Mammary epithelial cell (primary cell): ENCODE measurements at regions not wholly inside any gene's neighbourhood (a gene's known extent, or its start where the extent isn't known, plus 50 kb on each side); places are given as distances from the start of the nearest gene placed in this dataset.

Source experiments
- EZH2 ChIP-seq: IDR thresholded peaks from 2 replicates; pipeline ENCODE4 v1.6.1; 2012; ENCODE audit warnings: low read length, inconsistent platforms, borderline replicate concordance
- TF ChIP-seq, protein P1 (sequence below), 2 donors: IDR thresholded peaks in 1 of 2; conservative IDR thresholded peaks in 1 of 2; 2 replicates each; pipeline ENCODE4 v1.5.1; 2011 to 2012; ENCODE audit warnings: inconsistent platforms in 2 of 2, low read length in 2 of 2, mild to moderate bottlenecking in 2 of 2, control low read depth in 1 of 2, low read depth in 1 of 2; ENCODE audit not compliant: insufficient read depth in 1 of 2; ENCODE audit errors: extremely low read depth in 1 of 2

DNA sequence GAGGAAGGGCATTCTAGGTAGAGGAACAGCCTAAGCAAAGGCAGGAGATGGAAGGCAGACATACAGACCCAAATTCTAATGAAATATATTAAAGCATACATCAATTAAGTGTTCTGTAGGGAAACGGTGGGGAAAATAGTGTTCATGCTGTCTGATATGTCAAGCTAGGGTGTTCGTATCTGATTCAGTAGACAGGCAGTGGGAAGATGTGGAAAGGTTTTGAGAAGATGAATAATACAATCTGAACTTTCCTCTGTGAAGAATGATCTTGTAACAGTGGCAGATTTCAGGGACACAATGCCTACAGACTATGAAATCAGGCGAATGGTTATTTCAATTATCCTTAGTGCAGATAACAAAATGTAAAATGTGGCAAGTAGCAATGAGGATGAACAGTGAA lies 594.2 kb downstream of the KCTD12 start:
- TF ChIP-seq, protein P1, sequence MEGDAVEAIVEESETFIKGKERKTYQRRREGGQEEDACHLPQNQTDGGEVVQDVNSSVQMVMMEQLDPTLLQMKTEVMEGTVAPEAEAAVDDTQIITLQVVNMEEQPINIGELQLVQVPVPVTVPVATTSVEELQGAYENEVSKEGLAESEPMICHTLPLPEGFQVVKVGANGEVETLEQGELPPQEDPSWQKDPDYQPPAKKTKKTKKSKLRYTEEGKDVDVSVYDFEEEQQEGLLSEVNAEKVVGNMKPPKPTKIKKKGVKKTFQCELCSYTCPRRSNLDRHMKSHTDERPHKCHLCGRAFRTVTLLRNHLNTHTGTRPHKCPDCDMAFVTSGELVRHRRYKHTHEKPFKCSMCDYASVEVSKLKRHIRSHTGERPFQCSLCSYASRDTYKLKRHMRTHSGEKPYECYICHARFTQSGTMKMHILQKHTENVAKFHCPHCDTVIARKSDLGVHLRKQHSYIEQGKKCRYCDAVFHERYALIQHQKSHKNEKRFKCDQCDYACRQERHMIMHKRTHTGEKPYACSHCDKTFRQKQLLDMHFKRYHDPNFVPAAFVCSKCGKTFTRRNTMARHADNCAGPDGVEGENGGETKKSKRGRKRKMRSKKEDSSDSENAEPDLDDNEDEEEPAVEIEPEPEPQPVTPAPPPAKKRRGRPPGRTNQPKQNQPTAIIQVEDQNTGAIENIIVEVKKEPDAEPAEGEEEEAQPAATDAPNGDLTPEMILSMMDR (conservative IDR thresholded peaks at IDR 0.05 in 1 of 2, IDR thresholded peaks at IDR 0.05 in 1 of 2; ENCODE audit: extremely low read depth in 1 of 2, insufficient read depth in 1 of 2, low read depth in 1 of 2, low read length in 2 of 2), result no peak
- no peak for TF ChIP-seq EZH2
